PC-9 (cell line): ENCODE measurements at regions not wholly inside any gene's neighbourhood (a gene's known extent, or its start where the extent isn't known, plus 50 kb on each side); places are given as distances from the start of the nearest gene placed in this dataset.
A peak's percentile ranks its signal among the peaks of the same experiment; 100 is the strongest.

Source experiments
- BruUV-seq: library from RNA; stranded (reverse); fragments of 400-500 nt; replicated peaks from 2 replicates; lab custom pipeline; 2021; lab: Mats Ljungman, UMichigan
- CTCF ChIA-PET: fragments of 300-600 bp; sonication (Branson Sonifier 250); formaldehyde crosslinking; loops from one replicate; lab custom pipeline; 2022; ENCODE audit warnings: antibody characterized with exemption; lab: Charles Lee
- POLR2A ChIA-PET: fragments of 300-600 bp; sonication (Branson Sonifier 250); formaldehyde crosslinking; loops from one replicate; lab custom pipeline; 2022; ENCODE audit warnings: antibody characterized with exemption; ENCODE audit not compliant: unreplicated experiment; lab: Charles Lee
- DNase-seq, 2 experiments: peaks; one replicate each; pipeline versions ENCODE4 v3.0.0 to v3.0.0-alpha.2; 2015 to 2022; ENCODE audit warnings: mixed read lengths in 1 of 2
- H2AFZ ChIP-seq: fragments of 200-600 bp; sonication (generic); 2 replicates; pipeline ENCODE4 v1.8.1; 2017; ENCODE audit warnings: antibody characterized with exemption
- H3F3A ChIP-seq: fragments of 200-600 bp; sonication (generic); 2 replicates; pipeline ENCODE4 v1.8.1; 2017; ENCODE audit warnings: antibody characterized with exemption, mild to moderate bottlenecking, low read depth; ENCODE audit not compliant: insufficient read depth
- H3K27ac ChIP-seq: fragments of 200-600 bp; sonication (generic); 2 replicates; pipeline ENCODE4 v1.6.1; 2016; ENCODE audit warnings: mixed run types
- H3K27me3 ChIP-seq: fragments of 200-600 bp; sonication (generic); 2 replicates; pipeline ENCODE4 v1.6.1; 2016; ENCODE audit warnings: low read depth, mixed run types; ENCODE audit not compliant: insufficient read depth
- H3K36me3 ChIP-seq: fragments of 200-600 bp; sonication (generic); 2 replicates; pipeline ENCODE4 v1.6.1; 2016; ENCODE audit warnings: low read depth, mixed run types
- H3K4me1 ChIP-seq: fragments of 200-600 bp; sonication (generic); replicated peaks from 2 replicates; pipeline ENCODE4 v1.6.1; 2016; ENCODE audit warnings: mixed run types; ENCODE audit not compliant: insufficient read depth
- H3K4me2 ChIP-seq: fragments of 200-600 bp; sonication (generic); 2 replicates; pipeline ENCODE4 v1.6.1; 2017; ENCODE audit warnings: mixed run types
- H3K4me3 ChIP-seq: fragments of 200-600 bp; sonication (generic); 2 replicates; pipeline ENCODE4 v1.6.1; 2016; ENCODE audit warnings: mixed run types
- H3K79me2 ChIP-seq: fragments of 200-600 bp; sonication (generic); 2 replicates; pipeline ENCODE4 v1.6.1; 2017; ENCODE audit warnings: low read depth, mixed run types
- H3K9me2 ChIP-seq: fragments of 200-600 bp; sonication (generic); 2 replicates; pipeline ENCODE4 v1.8.1; 2017; ENCODE audit warnings: mild to moderate bottlenecking; ENCODE audit not compliant: insufficient read depth
- H3K9me3 ChIP-seq: fragments of 200-600 bp; sonication (generic); 2 replicates; pipeline ENCODE4 v1.8.1; 2016; ENCODE audit warnings: low read depth; ENCODE audit not compliant: insufficient read depth
- H4K20me1 ChIP-seq: fragments of 200-600 bp; sonication (generic); 2 replicates; pipeline ENCODE4 v1.8.1; 2017; ENCODE audit not compliant: insufficient read depth
- CTCF ChIP-seq: fragments of 200-600 bp; sonication (generic); conservative IDR thresholded peaks from 2 replicates; pipeline ENCODE4 v1.6.1; 2017; ENCODE audit warnings: mixed run types, antibody characterized with exemption, mild to moderate bottlenecking, moderate library complexity
- EZH2 ChIP-seq: fragments of 200-600 bp; sonication (generic); IDR thresholded peaks from 2 replicates; pipeline ENCODE4 v1.8.0; 2017; ENCODE audit warnings: antibody characterized with exemption, low read depth
- intact Hi-C: fragments of 100-400 bp; cut with micrococcal nuclease; formaldehyde crosslinking; loops from one replicate; pipeline ENCODE4 v1.10.0; 2022; ENCODE audit not compliant: unreplicated experiment

DNA sequence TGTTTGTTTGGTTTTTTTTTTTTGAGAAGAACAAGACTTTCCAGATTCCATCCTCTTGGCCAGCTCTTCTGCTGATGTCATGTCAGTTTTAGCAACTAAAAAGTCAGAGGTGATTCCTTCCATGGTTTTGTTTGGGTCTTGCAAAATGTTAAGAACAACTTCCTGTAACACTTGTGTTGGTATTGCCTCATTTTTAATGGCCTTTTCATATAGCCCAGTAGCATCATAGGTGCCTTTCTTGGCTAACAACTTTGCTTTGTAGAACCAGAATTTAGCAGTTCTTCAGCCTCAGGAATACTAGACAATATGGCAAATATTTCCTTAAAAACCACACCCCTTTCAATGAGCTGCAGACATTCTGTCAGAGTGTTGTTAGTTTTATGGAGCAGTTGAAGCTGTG, 99.5 kb upstream of the SIRPG start:
- Histone ChIP-seq H3K4me3 (no peak overlapping the region), H3K4me2 (peak overlapping the region; percentile 65), H3K4me1 (peaks cover 78% of the 10 kb centered on the region), H3F3A (peaks cover 42% of the 10 kb centered on the region), H2AFZ (no peak overlapping the region), H4K20me1 (no peaks in the 10 kb centered on the region), H3K27me3 (no peaks in the 10 kb centered on the region), H3K9me2 (no peaks in the 10 kb centered on the region), H3K36me3 (peaks cover 7% of the 10 kb centered on the region; the same call in 1 of the 2 replicates), H3K79me2 (no peaks in the 10 kb centered on the region), H3K9me3 (peaks cover 14% of the 10 kb centered on the region; the same call in 1 of the 2 replicates), H3K27ac (peak overlapping the region; percentile 96)
- intact Hi-C loops = loop anchor here (1.0 to 2.0 kb wide), 4 partner anchors 19 to 188 kb away; no protein-coding TSS in a partner anchor
- DNase-seq = peak in 1 of 2 experiments; percentile 98
- POLR2A ChIA-PET = interaction anchor here (0.6 to 0.9 kb wide), 6 partner anchors 26 to 1768 kb away, joined by 3 to 10 read pairs (median 3); no protein-coding TSS in a partner anchor
- TF ChIP-seq CTCF (no peak), EZH2 (no peak)
- CTCF ChIA-PET = interaction anchor here (0.7 to 1.5 kb wide), 4 partner anchors 20 to 253 kb away, joined by 3 to 8 read pairs (median 6); no protein-coding TSS in a partner anchor
- BruUV-seq = no TSS peak

DNA sequence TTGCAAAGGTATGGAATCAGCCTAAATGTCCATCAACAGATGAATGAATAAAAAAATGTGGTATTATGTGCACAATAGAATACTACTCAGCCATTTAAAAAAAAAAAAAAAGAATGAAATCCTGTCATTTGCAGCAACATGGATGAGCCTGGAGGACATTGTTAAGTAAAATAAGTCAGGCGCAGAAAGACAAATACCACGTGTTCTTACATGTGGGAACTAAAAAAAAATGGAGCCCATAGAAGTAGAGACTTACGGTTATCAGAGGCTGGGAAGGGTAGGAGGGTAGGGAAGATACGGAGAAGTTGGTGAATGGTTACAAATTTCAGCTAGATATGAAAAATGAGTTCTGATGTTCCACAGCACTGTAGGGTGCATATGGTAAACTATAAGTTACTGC, 97.2 kb upstream of the SIRPG start:
- TF ChIP-seq EZH2 = no peak
- no peak for TF ChIP-seq CTCF

GRCh38 chr20:1754306-1754705, 96.7 kb upstream of the SIRPG start:
- peaks cover 12% of the 10 kb centered on the region for H3K36me3 ChIP-seq
- no peaks in the 10 kb centered on the region for H3K79me2 ChIP-seq
- peaks cover 35% of the 10 kb centered on the region for H3F3A ChIP-seq
- no TSS peak for BruUV-seq
- no peak overlapping the region for H3K4me2 ChIP-seq
- TF ChIP-seq EZH2 = no peak
- no peak for TF ChIP-seq CTCF
- no peaks in the 10 kb centered on the region for H3K27me3 ChIP-seq
- DNase-seq = no peak
- no peak overlapping the region for H3K27ac ChIP-seq
- H2AFZ ChIP-seq = no peak overlapping the region
- intact Hi-C loops = no loop called here
- ChIA-PET CTCF (no interaction called here), POLR2A (no interaction called here)
- peaks cover 31% of the 10 kb centered on the region; the same call in 1 of the 2 replicates for H3K9me3 ChIP-seq
- peaks cover 51% of the 10 kb centered on the region for H3K4me1 ChIP-seq
- H3K9me2 ChIP-seq = no peaks in the 10 kb centered on the region
- H4K20me1 ChIP-seq = no peaks in the 10 kb centered on the region
- no peak overlapping the region for H3K4me3 ChIP-seq

More for the DNA sequence above, 97.2 kb upstream of the SIRPG start:
- Histone ChIP-seq H3K27ac (no peak overlapping the region), H3K9me3 (peaks cover 30% of the 10 kb centered on the region; the same call in 1 of the 2 replicates), H4K20me1 (no peaks in the 10 kb centered on the region), H3F3A (peaks cover 35% of the 10 kb centered on the region), H3K4me3 (no peak overlapping the region), H3K9me2 (no peaks in the 10 kb centered on the region), H3K79me2 (no peaks in the 10 kb centered on the region), H3K27me3 (no peaks in the 10 kb centered on the region), H3K4me1 (peaks cover 55% of the 10 kb centered on the region), H2AFZ (no peak overlapping the region), H3K4me2 (no peak overlapping the region), H3K36me3 (peaks cover 12% of the 10 kb centered on the region)
- ChIA-PET CTCF (no interaction called here), POLR2A (no interaction called here)
- no TSS peak for BruUV-seq
- no peak for DNase-seq
- intact Hi-C loops = no loop called here
